DND-41 (cell line): ENCODE measurements at regions not wholly inside any gene's neighbourhood (a gene's known extent, or its start where the extent isn't known, plus 50 kb on each side); places are given as distances from the start of the nearest gene placed in this dataset.

Source experiments
- ATAC-seq: fragments of 200-7000 bp; cut with Tn5 transposase; 3 replicates; pipeline ENCODE4 v1.9.1; 2021; ENCODE audit warnings: low read depth; ENCODE audit not compliant: insufficient read depth
- DNase-seq: peaks from one replicate; pipeline ENCODE4 v3.0.0-alpha.2; 2020
- H2AFZ ChIP-seq: 2 replicates; pipeline ENCODE4 v1.6.0; 2012; ENCODE audit warnings: low read depth, low read length
- H3K27ac ChIP-seq: 2 replicates; pipeline ENCODE4 v1.5.1; 2012; ENCODE audit warnings: low read length, inconsistent platforms
- H3K27me3 ChIP-seq: fragments of 200-600 bp; sonication (generic); 2 replicates; pipeline ENCODE4 v1.6.0; 2012; ENCODE audit warnings: low read length, mild to moderate bottlenecking, inconsistent platforms; ENCODE audit not compliant: insufficient read depth, poor library complexity
- H3K36me3 ChIP-seq: 2 replicates; pipeline ENCODE4 v1.5.1; 2012; ENCODE audit warnings: low read length, inconsistent platforms; ENCODE audit not compliant: insufficient read depth
- H3K4me1 ChIP-seq: 2 replicates; pipeline ENCODE4 v1.5.1; 2012; ENCODE audit warnings: mild to moderate bottlenecking, low read length; ENCODE audit not compliant: insufficient read depth
- H3K4me2 ChIP-seq: 2 replicates; pipeline ENCODE4 v1.6.0; 2012; ENCODE audit warnings: mild to moderate bottlenecking, moderate library complexity, low read length, inconsistent platforms; ENCODE audit not compliant: insufficient read depth
- H3K4me3 ChIP-seq, 2 experiments: fragments of 200-600 bp in 1 of 2; shearing (Covaris generic) in 1 of 2; 2 replicates each; pipeline ENCODE4 v1.5.1; 2012 to 2016; ENCODE audit warnings: inconsistent platforms in 2 of 2, low read length in 2 of 2, mild to moderate bottlenecking in 2 of 2, low read depth in 1 of 2, moderate library complexity in 1 of 2
- H3K79me2 ChIP-seq: 2 replicates; pipeline ENCODE4 v1.6.0; 2012; ENCODE audit warnings: low read length, inconsistent platforms; ENCODE audit not compliant: insufficient read depth
- H3K9ac ChIP-seq: 2 replicates; pipeline ENCODE4 v1.6.0; 2012; ENCODE audit warnings: low read depth, mild to moderate bottlenecking, inconsistent platforms, low read length, moderate library complexity
- H3K9me3 ChIP-seq: 2 replicates; pipeline ENCODE4 v1.5.1; 2012; ENCODE audit warnings: low read length, moderate library complexity, mild to moderate bottlenecking, inconsistent platforms; ENCODE audit not compliant: insufficient read depth, severe bottlenecking
- H4K20me1 ChIP-seq: 2 replicates; pipeline ENCODE4 v1.6.0; 2012; ENCODE audit warnings: low read length; ENCODE audit not compliant: insufficient read depth
- CTCF ChIP-seq: IDR thresholded peaks from 2 replicates; pipeline ENCODE4 v1.5.1; 2012; ENCODE audit warnings: borderline replicate concordance, low read length, moderate library complexity, mild to moderate bottlenecking; ENCODE audit not compliant: poor library complexity, severe bottlenecking; ENCODE audit errors: extremely low read depth
- EZH2 ChIP-seq: IDR thresholded peaks from 3 replicates; pipeline ENCODE4 v1.6.1; 2012; ENCODE audit warnings: borderline replicate concordance, low read depth, mild to moderate bottlenecking, moderate library complexity, low read length, inconsistent platforms; ENCODE audit not compliant: severe bottlenecking

- Histone ChIP-seq H2AFZ (no peak overlapping the region), H3K79me2 (no peaks in the 10 kb centered on the region), H3K4me3 (no peak overlapping the region), H3K4me1 (no peaks in the 10 kb centered on the region), H3K36me3 (no peaks in the 10 kb centered on the region), H3K9me3 (no peaks in the 10 kb centered on the region), H3K9ac (no peak overlapping the region), H3K27me3 (no peaks in the 10 kb centered on the region), H3K27ac (no peak overlapping the region), H3K4me2 (no peak overlapping the region), H4K20me1 (no peaks in the 10 kb centered on the region)
- ATAC-seq (no peak), DNase-seq (no peak)
- no peak for TF ChIP-seq EZH2
- TF ChIP-seq CTCF: no peak
These were observed 149.6 kb downstream of the COX18 start for GRCh38 chr4:72919937-72920336.

GRCh38 chr4:72919464-72919863 lies 150.1 kb downstream of the COX18 start:
- H3K27ac ChIP-seq: no peak overlapping the region
- TF ChIP-seq CTCF (no peak), EZH2 (no peak)
- no peak for DNase-seq

GRCh38 chr4:72918362-72918761 lies 151.2 kb downstream of the COX18 start:
- Histone ChIP-seq H3K9ac (no peak overlapping the region), H4K20me1 (no peaks in the 10 kb centered on the region), H3K79me2 (no peaks in the 10 kb centered on the region), H3K36me3 (no peaks in the 10 kb centered on the region), H3K4me3 (no peak overlapping the region), H3K27me3 (no peaks in the 10 kb centered on the region), H3K4me2 (no peak overlapping the region), H3K4me1 (no peaks in the 10 kb centered on the region), H3K9me3 (no peaks in the 10 kb centered on the region), H3K27ac (no peak overlapping the region), H2AFZ (no peak overlapping the region)
- ATAC-seq: no peak
- DNase-seq: no peak
- TF ChIP-seq EZH2 (no peak), CTCF (no peak)

More at GRCh38 chr4:72919464-72919863, 150.1 kb downstream of the COX18 start:
- no peaks in the 10 kb centered on the region for H3K27me3 ChIP-seq
- no peak overlapping the region for H3K9ac ChIP-seq
- no peaks in the 10 kb centered on the region for H4K20me1 ChIP-seq
- no peak overlapping the region for H2AFZ ChIP-seq
- no peak for ATAC-seq
- no peaks in the 10 kb centered on the region for H3K36me3 ChIP-seq
- no peaks in the 10 kb centered on the region for H3K9me3 ChIP-seq
- no peaks in the 10 kb centered on the region for H3K79me2 ChIP-seq
- H3K4me1 ChIP-seq: no peaks in the 10 kb centered on the region
- no peak overlapping the region for H3K4me3 ChIP-seq
- no peak overlapping the region for H3K4me2 ChIP-seq

- Histone ChIP-seq H3K9ac (no peak overlapping the region), H2AFZ (no peak overlapping the region), H3K4me2 (no peak overlapping the region), H3K27ac (no peak overlapping the region), H3K79me2 (no peaks in the 10 kb centered on the region), H3K4me1 (no peaks in the 10 kb centered on the region), H3K9me3 (no peaks in the 10 kb centered on the region), H3K36me3 (no peaks in the 10 kb centered on the region), H3K4me3 (no peak overlapping the region), H4K20me1 (no peaks in the 10 kb centered on the region), H3K27me3 (no peaks in the 10 kb centered on the region)
- no peak for ATAC-seq
- TF ChIP-seq EZH2: no peak
- TF ChIP-seq CTCF: no peak
- DNase-seq: no peak
These were observed 158.2 kb downstream of the COX18 start for GRCh38 chr4:72911316-72911715.
